ENCODE measurements at regions not wholly inside any gene's neighbourhood (a gene's known extent, or its start where the extent isn't known, plus 50 kb on each side); places are given as distances from the start of the nearest gene placed in this dataset.
A peak's percentile ranks its signal among the peaks of the same experiment; 100 is the strongest.

DNA sequence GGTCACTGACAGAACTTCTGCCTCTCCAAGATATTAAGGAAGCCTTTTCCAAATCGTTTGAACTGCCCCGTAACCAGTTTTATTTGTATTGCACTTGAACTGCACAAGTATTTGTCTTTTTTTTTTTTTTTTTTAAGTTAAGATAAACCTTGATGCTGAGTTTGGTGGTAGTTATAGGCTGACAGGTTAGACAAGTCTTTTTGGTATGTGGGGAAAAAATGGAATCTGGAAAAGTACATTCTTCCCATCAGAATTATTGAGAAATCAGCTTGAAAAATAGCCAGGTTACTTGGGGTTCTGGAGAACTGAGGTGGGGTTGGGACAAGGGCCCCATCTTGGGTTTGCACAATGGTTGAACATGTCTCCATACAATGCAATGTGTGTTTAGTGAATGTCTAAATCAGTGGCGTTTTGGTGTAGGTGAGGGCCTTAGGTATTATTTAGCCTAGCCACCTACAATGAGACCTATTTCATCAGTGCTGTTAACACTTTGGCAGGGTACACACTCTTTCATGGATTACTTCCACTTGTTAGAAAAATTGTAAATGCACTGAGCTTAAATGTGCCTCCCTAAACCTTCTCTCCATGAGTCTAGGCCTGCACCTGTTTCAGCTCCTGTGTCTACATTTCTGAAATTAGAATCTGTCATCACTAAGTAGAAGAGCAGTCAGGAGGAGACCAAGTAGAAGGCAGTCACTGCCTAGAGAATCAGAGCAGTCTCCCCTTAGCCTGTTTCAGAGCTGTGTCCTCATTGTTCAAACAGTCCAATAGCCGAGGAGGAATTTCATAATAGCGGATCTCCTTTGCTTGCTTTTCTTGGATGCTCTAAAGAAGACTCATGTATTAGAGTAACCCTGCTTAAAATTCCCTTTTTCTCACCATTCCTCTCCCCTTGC is 140.0 kb upstream of the HMHB1 start:
- Histone ChIP-seq H3K9me3 (ENCODE audit: insufficient read depth, low read depth) (peaks cover 17% of the 10 kb centered on the region; the same call in 1 of the 2 replicates), H3K4me1 (replicated peaks; ENCODE audit: insufficient read depth) (peaks cover 39% of the 10 kb centered on the region), H3K36me3 (ENCODE audit: low read depth) (no peaks in the 10 kb centered on the region), H3F3A (ENCODE audit: insufficient read depth, low read depth) (peaks cover 14% of the 10 kb centered on the region; the same call in 1 of the 2 replicates), H3K27me3 (ENCODE audit: insufficient read depth, low read depth) (no peaks in the 10 kb centered on the region), H3K4me2 (peak overlapping the region; percentile 45), H3K9me2 (ENCODE audit: insufficient read depth) (no peaks in the 10 kb centered on the region), H3K4me3 (no peak overlapping the region), H4K20me1 (ENCODE audit: insufficient read depth) (no peaks in the 10 kb centered on the region), H2AFZ (no peak overlapping the region), H3K27ac (0 out of 2 replicates have a peak overlapping the region, but pooled peaks have one; percentile 6), H3K79me2 (ENCODE audit: low read depth) (no peaks in the 10 kb centered on the region)
- intact Hi-C loops (cut with micrococcal nuclease; ENCODE audit: unreplicated experiment) = no loop called here
- DNase-seq = peak in 1 of 2 experiments; percentile 81
- ChIA-PET POLR2A (ENCODE audit: unreplicated experiment) (interaction anchor here (0.6 kb wide), 2 partner anchors 191 to 251 kb away, joined by 4 to 6 read pairs; no protein-coding TSS in a partner anchor), CTCF (interaction anchor here (0.6 kb wide), 1 partner anchor 1782 kb away, joined by 4 read pairs; no protein-coding TSS in a partner anchor)
- no TSS peak for BruUV-seq (replicated peaks)
- TF ChIP-seq, protein P1, sequence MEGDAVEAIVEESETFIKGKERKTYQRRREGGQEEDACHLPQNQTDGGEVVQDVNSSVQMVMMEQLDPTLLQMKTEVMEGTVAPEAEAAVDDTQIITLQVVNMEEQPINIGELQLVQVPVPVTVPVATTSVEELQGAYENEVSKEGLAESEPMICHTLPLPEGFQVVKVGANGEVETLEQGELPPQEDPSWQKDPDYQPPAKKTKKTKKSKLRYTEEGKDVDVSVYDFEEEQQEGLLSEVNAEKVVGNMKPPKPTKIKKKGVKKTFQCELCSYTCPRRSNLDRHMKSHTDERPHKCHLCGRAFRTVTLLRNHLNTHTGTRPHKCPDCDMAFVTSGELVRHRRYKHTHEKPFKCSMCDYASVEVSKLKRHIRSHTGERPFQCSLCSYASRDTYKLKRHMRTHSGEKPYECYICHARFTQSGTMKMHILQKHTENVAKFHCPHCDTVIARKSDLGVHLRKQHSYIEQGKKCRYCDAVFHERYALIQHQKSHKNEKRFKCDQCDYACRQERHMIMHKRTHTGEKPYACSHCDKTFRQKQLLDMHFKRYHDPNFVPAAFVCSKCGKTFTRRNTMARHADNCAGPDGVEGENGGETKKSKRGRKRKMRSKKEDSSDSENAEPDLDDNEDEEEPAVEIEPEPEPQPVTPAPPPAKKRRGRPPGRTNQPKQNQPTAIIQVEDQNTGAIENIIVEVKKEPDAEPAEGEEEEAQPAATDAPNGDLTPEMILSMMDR (conservative IDR thresholded peaks at IDR 0.05) = no peak
- TF ChIP-seq EZH2 (IDR thresholded peaks at IDR 0.05; ENCODE audit: low read depth) = no peak

DNA sequence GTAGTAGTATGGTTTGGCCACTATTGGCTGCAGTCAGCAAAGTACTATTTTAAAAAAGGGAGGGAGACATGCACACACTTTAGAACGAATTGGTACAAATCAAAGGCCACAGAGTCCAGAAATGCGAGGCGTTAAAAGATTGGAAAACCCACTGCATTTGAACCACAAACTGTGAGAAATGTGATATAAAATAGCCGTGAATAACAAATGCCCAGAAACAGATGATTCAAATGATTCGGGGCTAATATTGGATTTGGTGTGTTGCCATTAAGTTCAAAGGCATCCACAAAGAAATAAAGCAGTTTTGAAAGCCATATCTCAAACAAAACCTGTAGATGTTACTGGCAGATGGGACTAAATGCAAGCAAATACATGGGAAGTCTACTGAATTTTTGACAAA is 140.9 kb upstream of the HMHB1 start:
- no peak overlapping the region for H3K4me3 ChIP-seq
- H3K27ac ChIP-seq = 0 out of 2 replicates have a peak overlapping the region, but pooled peaks have one; percentile 6
- ChIA-PET POLR2A (ENCODE audit: unreplicated experiment) (no interaction called here), CTCF (no interaction called here)
- H2AFZ ChIP-seq = no peak overlapping the region
- H3K79me2 ChIP-seq (ENCODE audit: low read depth) = no peaks in the 10 kb centered on the region
- peaks cover 39% of the 10 kb centered on the region for H3K4me1 ChIP-seq (replicated peaks; ENCODE audit: insufficient read depth)
- peaks cover 14% of the 10 kb centered on the region; the same call in 1 of the 2 replicates for H3F3A ChIP-seq (ENCODE audit: insufficient read depth, low read depth)
- no TSS peak for BruUV-seq (replicated peaks)
- H3K9me3 ChIP-seq (ENCODE audit: insufficient read depth, low read depth) = peaks cover 9% of the 10 kb centered on the region; the same call in 1 of the 2 replicates
- intact Hi-C loops (cut with micrococcal nuclease; ENCODE audit: unreplicated experiment) = no loop called here
- no peaks in the 10 kb centered on the region for H3K27me3 ChIP-seq (ENCODE audit: insufficient read depth, low read depth)
- H3K9me2 ChIP-seq (ENCODE audit: insufficient read depth) = no peaks in the 10 kb centered on the region
- no peaks in the 10 kb centered on the region for H4K20me1 ChIP-seq (ENCODE audit: insufficient read depth)
- peak overlapping the region; percentile 45 for H3K4me2 ChIP-seq
- no peak for TF ChIP-seq EZH2 (IDR thresholded peaks at IDR 0.05; ENCODE audit: low read depth)
- TF ChIP-seq, protein P1 (conservative IDR thresholded peaks at IDR 0.05) = no peak
- H3K36me3 ChIP-seq (ENCODE audit: low read depth) = no peaks in the 10 kb centered on the region
- no peak for DNase-seq

DNA sequence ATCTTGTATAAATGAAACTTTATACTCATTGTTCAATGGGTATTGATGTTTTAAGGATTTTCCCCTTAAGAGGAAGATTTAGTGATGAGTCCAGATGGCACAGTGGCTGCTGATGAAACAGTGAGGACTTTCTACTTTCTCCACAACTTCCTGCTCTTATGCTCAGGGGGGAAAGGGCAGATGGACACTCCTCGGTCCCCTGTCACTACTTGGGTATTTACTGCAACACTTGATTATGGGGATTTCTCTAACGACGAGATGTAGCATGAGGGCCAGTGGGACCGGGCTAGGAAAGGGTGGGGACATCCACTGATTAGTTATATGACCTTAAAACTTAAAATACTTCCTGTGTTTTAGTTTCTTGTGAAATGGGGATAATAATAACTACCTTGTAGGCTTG is 146.1 kb upstream of the HMHB1 start:
- no peak for DNase-seq
- CTCF ChIA-PET = no interaction called here
- no peaks in the 10 kb centered on the region for H3K9me2 ChIP-seq (ENCODE audit: insufficient read depth)
- H3K4me2 ChIP-seq = no peak overlapping the region
- H2AFZ ChIP-seq = no peak overlapping the region
- H4K20me1 ChIP-seq (ENCODE audit: insufficient read depth) = no peaks in the 10 kb centered on the region
- no peak overlapping the region for H3K4me3 ChIP-seq
- H3K4me1 ChIP-seq (replicated peaks; ENCODE audit: insufficient read depth) = peaks cover 17% of the 10 kb centered on the region
- no peaks in the 10 kb centered on the region for H3K27me3 ChIP-seq (ENCODE audit: insufficient read depth, low read depth)
- H3K27ac ChIP-seq = no peak overlapping the region
- no peaks in the 10 kb centered on the region for H3K79me2 ChIP-seq (ENCODE audit: low read depth)
- intact Hi-C loops (cut with micrococcal nuclease; ENCODE audit: unreplicated experiment) = no loop called here
- POLR2A ChIA-PET (ENCODE audit: unreplicated experiment) = no interaction called here
- no TSS peak for BruUV-seq (replicated peaks)
- peaks cover 5% of the 10 kb centered on the region; the same call in 1 of the 2 replicates for H3K9me3 ChIP-seq (ENCODE audit: insufficient read depth, low read depth)
- TF ChIP-seq EZH2 (IDR thresholded peaks at IDR 0.05; ENCODE audit: low read depth) = no peak
- TF ChIP-seq, protein P1 (conservative IDR thresholded peaks at IDR 0.05) = no peak
- no peaks in the 10 kb centered on the region for H3F3A ChIP-seq (ENCODE audit: insufficient read depth, low read depth)
- no peaks in the 10 kb centered on the region for H3K36me3 ChIP-seq (ENCODE audit: low read depth)

Measured in PC-9 (cell line).